GM23248 (cell line): ENCODE measurements at regions not wholly inside any gene's neighbourhood (a gene's known extent, or its start where the extent isn't known, plus 50 kb on each side); places are given as distances from the start of the nearest gene placed in this dataset.

Experiments used
- EZH2 ChIP-seq: fragments of 200-600 bp; sonication (generic); IDR thresholded peaks from 2 replicates; pipeline ENCODE4 v1.6.1; 2018; ENCODE audit warnings: antibody characterized with exemption, mild to moderate bottlenecking; ENCODE audit not compliant: insufficient read depth, poor library complexity, severe bottlenecking
- EZH2phosphoT487 ChIP-seq: fragments of 200-600 bp; sonication (generic); IDR thresholded peaks from 2 replicates; pipeline ENCODE4 v1.6.1; 2018; ENCODE audit warnings: antibody characterized with exemption, moderate library complexity, mild to moderate bottlenecking, low read depth; ENCODE audit not compliant: insufficient read depth

GRCh38 chr3:59150039-59150438 is 100.2 kb upstream of the CFAP20DC start:
- TF ChIP-seq EZH2phosphoT487 (no peak), EZH2 (no peak)
